HEK293 (cell line): ENCODE measurements at regions not wholly inside any gene's neighbourhood (a gene's known extent, or its start where the extent isn't known, plus 50 kb on each side); places are given as distances from the start of the nearest gene placed in this dataset.

Experiments used
- ZNF112 ChIP-seq: fragments of 450-650 bp; formaldehyde crosslinking; IDR thresholded peaks from 2 replicates; pipeline ENCODE4 v1.5.0; 2017; ENCODE audit warnings: missing biosample characterization, missing genetic modification characterization
- ZNF133 ChIP-seq: fragments of 450-650 bp; formaldehyde crosslinking; IDR thresholded peaks from 2 replicates; pipeline ENCODE4 v1.5.1; 2016; ENCODE audit warnings: missing biosample characterization, missing genetic modification characterization
- ZNF175 ChIP-seq: fragments of 450-650 bp; formaldehyde crosslinking; IDR thresholded peaks from 2 replicates; pipeline ENCODE4 v1.5.1; 2016; ENCODE audit warnings: missing biosample characterization, missing genetic modification characterization
- ZNF221 ChIP-seq: fragments of 450-650 bp; formaldehyde crosslinking; IDR thresholded peaks from 2 replicates; pipeline ENCODE4 v1.5.1; 2017; ENCODE audit warnings: missing biosample characterization, missing genetic modification characterization, borderline replicate concordance
- ZSCAN30 ChIP-seq: fragments of 450-650 bp; IDR thresholded peaks from 2 replicates; pipeline ENCODE4 v1.5.1; 2018; ENCODE audit warnings: missing biosample characterization, mild to moderate bottlenecking, missing genetic modification characterization, moderate library complexity
- TF ChIP-seq, protein P1 (sequence below): fragments of 450-650 bp; formaldehyde crosslinking; IDR thresholded peaks from 2 replicates; pipeline ENCODE4 v1.5.1; 2016; ENCODE audit warnings: missing biosample characterization, missing genetic modification characterization
- TF ChIP-seq, protein P2 (sequence below): fragments of 450-650 bp; formaldehyde crosslinking; IDR thresholded peaks from 2 replicates; pipeline ENCODE4 v1.5.1; 2016; ENCODE audit warnings: missing biosample characterization, missing genetic modification characterization
- TF ChIP-seq, protein P3 (sequence below): sonication (generic); formaldehyde crosslinking; IDR thresholded peaks from 2 replicates; pipeline ENCODE4 v1.8.1; 2022; ENCODE audit warnings: mild to moderate bottlenecking, moderate library complexity, missing genetic modification reagents
- TF ChIP-seq, protein P4 (sequence below): fragments of 450-650 bp; formaldehyde crosslinking; IDR thresholded peaks from 2 replicates; pipeline ENCODE4 v1.5.1; 2016; ENCODE audit warnings: missing biosample characterization, missing genetic modification characterization
- TF ChIP-seq, protein P5 (sequence below): fragments of 450-650 bp; formaldehyde crosslinking; IDR thresholded peaks from 2 replicates; pipeline ENCODE4 v1.5.1; 2016; ENCODE audit warnings: missing biosample characterization, missing genetic modification characterization
- TF ChIP-seq, protein P6 (sequence below): fragments of 450-650 bp; formaldehyde crosslinking; IDR thresholded peaks from 2 replicates; pipeline ENCODE4 v1.5.1; 2016; ENCODE audit warnings: missing biosample characterization, missing genetic modification characterization
- TF ChIP-seq, protein P7 (sequence below): fragments of 450-650 bp; formaldehyde crosslinking; IDR thresholded peaks from 2 replicates; pipeline ENCODE4 v1.5.1; 2016; ENCODE audit warnings: missing biosample characterization, missing genetic modification characterization
- TF ChIP-seq, protein P8 (sequence below): fragments of 450-650 bp; formaldehyde crosslinking; IDR thresholded peaks from 2 replicates; pipeline ENCODE4 v1.5.1; 2016; ENCODE audit warnings: missing biosample characterization, missing genetic modification characterization, low read depth
- TF ChIP-seq, protein P9 (sequence below): fragments of 450-650 bp; formaldehyde crosslinking; conservative IDR thresholded peaks from 2 replicates; pipeline ENCODE4 v1.5.1; 2016; ENCODE audit warnings: low read depth, missing biosample characterization, missing genetic modification characterization

DNA sequence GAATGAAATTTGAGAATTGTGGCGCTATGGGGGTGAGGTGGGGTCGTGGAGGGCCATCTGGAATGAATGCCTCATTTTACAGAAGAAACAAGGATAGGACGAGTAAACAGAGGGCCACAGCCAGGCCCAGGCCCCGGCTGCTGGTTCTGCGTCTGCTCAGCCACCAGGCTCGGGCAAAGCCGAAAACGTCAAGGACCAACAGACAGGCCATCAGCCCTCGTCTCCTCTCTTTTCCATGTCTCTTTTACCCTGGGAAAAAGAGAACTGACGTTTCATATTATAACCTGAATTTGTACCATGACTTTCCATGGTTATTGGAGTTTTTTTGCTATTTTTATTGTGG is 212.4 kb upstream of the ARID1B start:
- TF ChIP-seq, protein P1, sequence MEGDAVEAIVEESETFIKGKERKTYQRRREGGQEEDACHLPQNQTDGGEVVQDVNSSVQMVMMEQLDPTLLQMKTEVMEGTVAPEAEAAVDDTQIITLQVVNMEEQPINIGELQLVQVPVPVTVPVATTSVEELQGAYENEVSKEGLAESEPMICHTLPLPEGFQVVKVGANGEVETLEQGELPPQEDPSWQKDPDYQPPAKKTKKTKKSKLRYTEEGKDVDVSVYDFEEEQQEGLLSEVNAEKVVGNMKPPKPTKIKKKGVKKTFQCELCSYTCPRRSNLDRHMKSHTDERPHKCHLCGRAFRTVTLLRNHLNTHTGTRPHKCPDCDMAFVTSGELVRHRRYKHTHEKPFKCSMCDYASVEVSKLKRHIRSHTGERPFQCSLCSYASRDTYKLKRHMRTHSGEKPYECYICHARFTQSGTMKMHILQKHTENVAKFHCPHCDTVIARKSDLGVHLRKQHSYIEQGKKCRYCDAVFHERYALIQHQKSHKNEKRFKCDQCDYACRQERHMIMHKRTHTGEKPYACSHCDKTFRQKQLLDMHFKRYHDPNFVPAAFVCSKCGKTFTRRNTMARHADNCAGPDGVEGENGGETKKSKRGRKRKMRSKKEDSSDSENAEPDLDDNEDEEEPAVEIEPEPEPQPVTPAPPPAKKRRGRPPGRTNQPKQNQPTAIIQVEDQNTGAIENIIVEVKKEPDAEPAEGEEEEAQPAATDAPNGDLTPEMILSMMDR (tag by site-specific recombination): no peak
- TF ChIP-seq, protein P2, sequence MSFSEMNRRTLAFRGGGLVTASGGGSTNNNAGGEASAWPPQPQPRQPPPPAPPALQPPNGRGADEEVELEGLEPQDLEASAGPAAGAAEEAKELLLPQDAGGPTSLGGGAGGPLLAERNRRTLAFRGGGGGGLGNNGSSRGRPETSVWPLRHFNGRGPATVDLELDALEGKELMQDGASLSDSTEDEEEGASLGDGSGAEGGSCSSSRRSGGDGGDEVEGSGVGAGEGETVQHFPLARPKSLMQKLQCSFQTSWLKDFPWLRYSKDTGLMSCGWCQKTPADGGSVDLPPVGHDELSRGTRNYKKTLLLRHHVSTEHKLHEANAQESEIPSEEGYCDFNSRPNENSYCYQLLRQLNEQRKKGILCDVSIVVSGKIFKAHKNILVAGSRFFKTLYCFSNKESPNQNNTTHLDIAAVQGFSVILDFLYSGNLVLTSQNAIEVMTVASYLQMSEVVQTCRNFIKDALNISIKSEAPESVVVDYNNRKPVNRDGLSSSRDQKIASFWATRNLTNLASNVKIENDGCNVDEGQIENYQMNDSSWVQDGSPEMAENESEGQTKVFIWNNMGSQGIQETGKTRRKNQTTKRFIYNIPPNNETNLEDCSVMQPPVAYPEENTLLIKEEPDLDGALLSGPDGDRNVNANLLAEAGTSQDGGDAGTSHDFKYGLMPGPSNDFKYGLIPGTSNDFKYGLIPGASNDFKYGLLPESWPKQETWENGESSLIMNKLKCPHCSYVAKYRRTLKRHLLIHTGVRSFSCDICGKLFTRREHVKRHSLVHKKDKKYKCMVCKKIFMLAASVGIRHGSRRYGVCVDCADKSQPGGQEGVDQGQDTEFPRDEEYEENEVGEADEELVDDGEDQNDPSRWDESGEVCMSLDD (tag by site-specific recombination): no peak
- TF ChIP-seq ZNF175 (no peak), ZNF221 (tag by site-specific recombination) (no peak), ZNF112 (tag by site-specific recombination) (no peak), ZNF133 (tag by site-specific recombination) (no peak), ZSCAN30 (no peak)
- TF ChIP-seq, protein P3, sequence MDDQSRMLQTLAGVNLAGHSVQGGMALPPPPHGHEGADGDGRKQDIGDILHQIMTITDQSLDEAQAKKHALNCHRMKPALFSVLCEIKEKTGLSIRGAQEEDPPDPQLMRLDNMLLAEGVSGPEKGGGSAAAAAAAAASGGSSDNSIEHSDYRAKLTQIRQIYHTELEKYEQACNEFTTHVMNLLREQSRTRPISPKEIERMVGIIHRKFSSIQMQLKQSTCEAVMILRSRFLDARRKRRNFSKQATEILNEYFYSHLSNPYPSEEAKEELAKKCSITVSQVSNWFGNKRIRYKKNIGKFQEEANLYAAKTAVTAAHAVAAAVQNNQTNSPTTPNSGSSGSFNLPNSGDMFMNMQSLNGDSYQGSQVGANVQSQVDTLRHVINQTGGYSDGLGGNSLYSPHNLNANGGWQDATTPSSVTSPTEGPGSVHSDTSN: no peak
- TF ChIP-seq, protein P4, sequence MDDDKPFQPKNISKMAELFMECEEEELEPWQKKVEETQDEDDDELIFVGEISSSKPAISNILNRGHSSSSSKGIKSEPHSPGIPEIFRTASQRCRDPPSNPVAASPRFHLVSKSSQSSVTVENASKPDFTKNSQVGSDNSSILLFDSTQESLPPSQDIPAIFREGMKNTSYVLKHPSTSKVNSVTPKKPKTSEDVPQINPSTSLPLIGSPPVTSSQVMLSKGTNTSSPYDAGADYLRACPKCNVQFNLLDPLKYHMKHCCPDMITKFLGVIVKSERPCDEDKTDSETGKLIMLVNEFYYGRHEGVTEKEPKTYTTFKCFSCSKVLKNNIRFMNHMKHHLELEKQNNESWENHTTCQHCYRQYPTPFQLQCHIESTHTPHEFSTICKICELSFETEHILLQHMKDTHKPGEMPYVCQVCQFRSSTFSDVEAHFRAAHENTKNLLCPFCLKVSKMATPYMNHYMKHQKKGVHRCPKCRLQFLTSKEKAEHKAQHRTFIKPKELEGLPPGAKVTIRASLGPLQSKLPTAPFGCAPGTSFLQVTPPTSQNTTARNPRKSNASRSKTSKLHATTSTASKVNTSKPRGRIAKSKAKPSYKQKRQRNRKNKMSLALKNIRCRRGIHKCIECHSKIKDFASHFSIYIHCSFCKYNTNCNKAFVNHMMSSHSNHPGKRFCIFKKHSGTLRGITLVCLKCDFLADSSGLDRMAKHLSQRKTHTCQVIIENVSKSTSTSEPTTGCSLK (tag by site-specific recombination): no peak
- TF ChIP-seq, protein P5, sequence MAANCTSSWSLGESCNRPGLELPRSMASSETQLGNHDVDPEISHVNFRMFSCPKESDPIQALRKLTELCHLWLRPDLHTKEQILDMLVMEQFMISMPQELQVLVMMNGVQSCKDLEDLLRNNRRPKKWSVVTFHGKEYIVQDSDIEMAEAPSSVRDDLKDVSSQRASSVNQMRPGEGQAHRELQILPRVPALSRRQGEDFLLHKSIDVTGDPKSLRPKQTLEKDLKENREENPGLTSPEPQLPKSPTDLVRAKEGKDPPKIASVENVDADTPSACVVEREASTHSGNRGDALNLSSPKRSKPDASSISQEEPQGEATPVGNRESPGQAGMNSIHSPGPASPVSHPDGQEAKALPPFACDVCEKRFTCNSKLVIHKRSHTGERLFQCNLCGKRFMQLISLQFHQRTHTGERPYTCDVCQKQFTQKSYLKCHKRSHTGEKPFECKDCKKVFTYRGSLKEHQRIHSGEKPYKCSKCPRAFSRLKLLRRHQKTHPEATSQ (tag by site-specific recombination): no peak
- TF ChIP-seq, protein P6, sequence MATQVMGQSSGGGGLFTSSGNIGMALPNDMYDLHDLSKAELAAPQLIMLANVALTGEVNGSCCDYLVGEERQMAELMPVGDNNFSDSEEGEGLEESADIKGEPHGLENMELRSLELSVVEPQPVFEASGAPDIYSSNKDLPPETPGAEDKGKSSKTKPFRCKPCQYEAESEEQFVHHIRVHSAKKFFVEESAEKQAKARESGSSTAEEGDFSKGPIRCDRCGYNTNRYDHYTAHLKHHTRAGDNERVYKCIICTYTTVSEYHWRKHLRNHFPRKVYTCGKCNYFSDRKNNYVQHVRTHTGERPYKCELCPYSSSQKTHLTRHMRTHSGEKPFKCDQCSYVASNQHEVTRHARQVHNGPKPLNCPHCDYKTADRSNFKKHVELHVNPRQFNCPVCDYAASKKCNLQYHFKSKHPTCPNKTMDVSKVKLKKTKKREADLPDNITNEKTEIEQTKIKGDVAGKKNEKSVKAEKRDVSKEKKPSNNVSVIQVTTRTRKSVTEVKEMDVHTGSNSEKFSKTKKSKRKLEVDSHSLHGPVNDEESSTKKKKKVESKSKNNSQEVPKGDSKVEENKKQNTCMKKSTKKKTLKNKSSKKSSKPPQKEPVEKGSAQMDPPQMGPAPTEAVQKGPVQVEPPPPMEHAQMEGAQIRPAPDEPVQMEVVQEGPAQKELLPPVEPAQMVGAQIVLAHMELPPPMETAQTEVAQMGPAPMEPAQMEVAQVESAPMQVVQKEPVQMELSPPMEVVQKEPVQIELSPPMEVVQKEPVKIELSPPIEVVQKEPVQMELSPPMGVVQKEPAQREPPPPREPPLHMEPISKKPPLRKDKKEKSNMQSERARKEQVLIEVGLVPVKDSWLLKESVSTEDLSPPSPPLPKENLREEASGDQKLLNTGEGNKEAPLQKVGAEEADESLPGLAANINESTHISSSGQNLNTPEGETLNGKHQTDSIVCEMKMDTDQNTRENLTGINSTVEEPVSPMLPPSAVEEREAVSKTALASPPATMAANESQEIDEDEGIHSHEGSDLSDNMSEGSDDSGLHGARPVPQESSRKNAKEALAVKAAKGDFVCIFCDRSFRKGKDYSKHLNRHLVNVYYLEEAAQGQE (tag by site-specific recombination): no peak
- TF ChIP-seq, protein P7, sequence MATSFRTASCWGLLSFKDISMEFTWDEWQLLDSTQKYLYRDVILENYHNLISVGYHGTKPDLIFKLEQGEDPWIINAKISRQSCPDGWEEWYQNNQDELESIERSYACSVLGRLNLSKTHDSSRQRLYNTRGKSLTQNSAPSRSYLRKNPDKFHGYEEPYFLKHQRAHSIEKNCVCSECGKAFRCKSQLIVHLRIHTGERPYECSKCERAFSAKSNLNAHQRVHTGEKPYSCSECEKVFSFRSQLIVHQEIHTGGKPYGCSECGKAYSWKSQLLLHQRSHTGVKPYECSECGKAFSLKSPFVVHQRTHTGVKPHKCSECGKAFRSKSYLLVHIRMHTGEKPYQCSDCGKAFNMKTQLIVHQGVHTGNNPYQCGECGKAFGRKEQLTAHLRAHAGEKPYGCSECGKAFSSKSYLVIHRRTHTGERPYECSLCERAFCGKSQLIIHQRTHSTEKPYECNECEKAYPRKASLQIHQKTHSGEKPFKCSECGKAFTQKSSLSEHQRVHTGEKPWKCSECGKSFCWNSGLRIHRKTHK (tag by site-specific recombination): no peak
- TF ChIP-seq, protein P8, sequence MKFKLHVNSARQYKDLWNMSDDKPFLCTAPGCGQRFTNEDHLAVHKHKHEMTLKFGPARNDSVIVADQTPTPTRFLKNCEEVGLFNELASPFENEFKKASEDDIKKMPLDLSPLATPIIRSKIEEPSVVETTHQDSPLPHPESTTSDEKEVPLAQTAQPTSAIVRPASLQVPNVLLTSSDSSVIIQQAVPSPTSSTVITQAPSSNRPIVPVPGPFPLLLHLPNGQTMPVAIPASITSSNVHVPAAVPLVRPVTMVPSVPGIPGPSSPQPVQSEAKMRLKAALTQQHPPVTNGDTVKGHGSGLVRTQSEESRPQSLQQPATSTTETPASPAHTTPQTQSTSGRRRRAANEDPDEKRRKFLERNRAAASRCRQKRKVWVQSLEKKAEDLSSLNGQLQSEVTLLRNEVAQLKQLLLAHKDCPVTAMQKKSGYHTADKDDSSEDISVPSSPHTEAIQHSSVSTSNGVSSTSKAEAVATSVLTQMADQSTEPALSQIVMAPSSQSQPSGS (tag by site-specific recombination): no peak
- TF ChIP-seq, protein P9, sequence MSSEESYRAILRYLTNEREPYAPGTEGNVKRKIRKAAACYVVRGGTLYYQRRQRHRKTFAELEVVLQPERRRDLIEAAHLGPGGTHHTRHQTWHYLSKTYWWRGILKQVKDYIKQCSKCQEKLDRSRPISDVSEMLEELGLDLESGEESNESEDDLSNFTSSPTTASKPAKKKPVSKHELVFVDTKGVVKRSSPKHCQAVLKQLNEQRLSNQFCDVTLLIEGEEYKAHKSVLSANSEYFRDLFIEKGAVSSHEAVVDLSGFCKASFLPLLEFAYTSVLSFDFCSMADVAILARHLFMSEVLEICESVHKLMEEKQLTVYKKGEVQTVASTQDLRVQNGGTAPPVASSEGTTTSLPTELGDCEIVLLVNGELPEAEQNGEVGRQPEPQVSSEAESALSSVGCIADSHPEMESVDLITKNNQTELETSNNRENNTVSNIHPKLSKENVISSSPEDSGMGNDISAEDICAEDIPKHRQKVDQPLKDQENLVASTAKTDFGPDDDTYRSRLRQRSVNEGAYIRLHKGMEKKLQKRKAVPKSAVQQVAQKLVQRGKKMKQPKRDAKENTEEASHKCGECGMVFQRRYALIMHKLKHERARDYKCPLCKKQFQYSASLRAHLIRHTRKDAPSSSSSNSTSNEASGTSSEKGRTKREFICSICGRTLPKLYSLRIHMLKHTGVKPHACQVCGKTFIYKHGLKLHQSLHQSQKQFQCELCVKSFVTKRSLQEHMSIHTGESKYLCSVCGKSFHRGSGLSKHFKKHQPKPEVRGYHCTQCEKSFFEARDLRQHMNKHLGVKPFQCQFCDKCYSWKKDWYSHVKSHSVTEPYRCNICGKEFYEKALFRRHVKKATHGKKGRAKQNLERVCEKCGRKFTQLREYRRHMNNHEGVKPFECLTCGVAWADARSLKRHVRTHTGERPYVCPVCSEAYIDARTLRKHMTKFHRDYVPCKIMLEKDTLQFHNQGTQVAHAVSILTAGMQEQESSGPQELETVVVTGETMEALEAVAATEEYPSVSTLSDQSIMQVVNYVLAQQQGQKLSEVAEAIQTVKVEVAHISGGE (tag by site-specific recombination): no peak
